ENCODE measurements at regions not wholly inside any gene's neighbourhood (a gene's known extent, or its start where the extent isn't known, plus 50 kb on each side); places are given as distances from the start of the nearest gene placed in this dataset.

GRCh38 chr4:123468479-123469031 is 72.0 kb downstream of the SPRY1 start:
- no peaks in the 10 kb centered on the region for H3K36me3 ChIP-seq (replicated peaks in 1 of 2; ENCODE audit: control insufficient read depth in 1 of 2, insufficient read depth in 2 of 2, low read length in 1 of 2)
- ChIA-PET POLR2A (no interaction called here), CTCF (no interaction called here)
- no peak overlapping the region for H2AFZ ChIP-seq (ENCODE audit: low read depth)
- H3K27ac ChIP-seq (ENCODE audit: low read depth in 2 of 2, low read length in 1 of 2), result no peak overlapping the region
- H3K4me1 ChIP-seq (ENCODE audit: control insufficient read depth in 1 of 2, insufficient read depth in 2 of 2, low read depth in 1 of 2, low read length in 1 of 2), result no peaks in the 10 kb centered on the region; a peak in 1 of 4 replicates
- H3K9ac ChIP-seq, result no peak overlapping the region
- no peak overlapping the region for H3K4me2 ChIP-seq
- no peaks in the 10 kb centered on the region for H3F3A ChIP-seq (replicated peaks; ENCODE audit: insufficient read depth)
- H3K9me3 ChIP-seq, result no peaks in the 10 kb centered on the region
- no peaks in the 10 kb centered on the region for H3K79me2 ChIP-seq (ENCODE audit: insufficient read depth)
- H3K4me3 ChIP-seq (ENCODE audit: low read depth in 2 of 2, low read length in 1 of 2), result no peak overlapping the region
- DNase-seq, result no peak
- no peaks in the 10 kb centered on the region for H3K9me2 ChIP-seq
- 71% methylated on average over 2 of the region's 2 CpGs for WGBS (ENCODE audit: low lambda C conversion rate)
- H3K27me3 ChIP-seq (ENCODE audit: insufficient read depth), result no peaks in the 10 kb centered on the region
- TF ChIP-seq NRF1 (IDR thresholded peaks at IDR 0.05; ENCODE audit: low read depth, low read length), result no peak
- no peak for TF ChIP-seq TEAD4 (IDR thresholded peaks at IDR 0.05; ENCODE audit: borderline replicate concordance, insufficient read depth)
- TF ChIP-seq RCOR1 (IDR thresholded peaks at IDR 0.05; ENCODE audit: low read length), result no peak
- TF ChIP-seq GABPA (IDR thresholded peaks at IDR 0.05; ENCODE audit: low read depth), result no peak
- no peak for TF ChIP-seq SIN3A (IDR thresholded peaks at IDR 0.05; ENCODE audit: borderline replicate concordance, low read depth, low read length)
- TF ChIP-seq CTCF (IDR thresholded peaks at IDR 0.05), result no peak
- TF ChIP-seq, protein P1, sequence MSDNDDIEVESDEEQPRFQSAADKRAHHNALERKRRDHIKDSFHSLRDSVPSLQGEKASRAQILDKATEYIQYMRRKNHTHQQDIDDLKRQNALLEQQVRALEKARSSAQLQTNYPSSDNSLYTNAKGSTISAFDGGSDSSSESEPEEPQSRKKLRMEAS (IDR thresholded peaks at IDR 0.05; ENCODE audit: low read depth), result no peak
- TF ChIP-seq GATA2 (CRISPR knock-in tag; IDR thresholded peaks at IDR 0.05), result no peak
- no peak for TF ChIP-seq CHD2 (IDR thresholded peaks at IDR 0.05; ENCODE audit: low read length, partially characterized antibody)
- no peak for TF ChIP-seq NFIC (IDR thresholded peaks at IDR 0.05; ENCODE audit: borderline replicate concordance)
- TF ChIP-seq FOXJ3 (CRISPR knock-in tag; IDR thresholded peaks at IDR 0.05), result no peak
- TF ChIP-seq RXRA (IDR thresholded peaks at IDR 0.05; ENCODE audit: borderline replicate concordance, low read depth), result no peak
- no peak for TF ChIP-seq USF2 (IDR thresholded peaks at IDR 0.05; ENCODE audit: borderline replicate concordance, low read depth, low read length)
- no peak for TF ChIP-seq TCF12 (IDR thresholded peaks at IDR 0.05)
- no peak for TF ChIP-seq EZH2phosphoT487 (IDR thresholded peaks at IDR 0.05; ENCODE audit: borderline replicate concordance, low read depth)
- no peak for TF ChIP-seq RAD21 (IDR thresholded peaks at IDR 0.05; ENCODE audit: low read length)
- no peak for TF ChIP-seq MEF2A (IDR thresholded peaks at IDR 0.05; ENCODE audit: borderline replicate concordance, low read depth)
- TF ChIP-seq PBX3 (IDR thresholded peaks at IDR 0.05), result no peak
- no peak for TF ChIP-seq RFX5 (IDR thresholded peaks at IDR 0.05; ENCODE audit: low read length)
- H4K20me1 ChIP-seq (ENCODE audit: insufficient read depth), result no peaks in the 10 kb centered on the region

Measured in SK-N-SH (cell line).